ELF-1 (cell line): ENCODE measurements at regions not wholly inside any gene's neighbourhood (a gene's known extent, or its start where the extent isn't known, plus 50 kb on each side); places are given as distances from the start of the nearest gene placed in this dataset.

ENCODE experiments used
- DNase-seq: peaks from one replicate; pipeline ENCODE4 v3.0.0-alpha.2; 2016; ENCODE audit warnings: low read depth, low spot score

DNA sequence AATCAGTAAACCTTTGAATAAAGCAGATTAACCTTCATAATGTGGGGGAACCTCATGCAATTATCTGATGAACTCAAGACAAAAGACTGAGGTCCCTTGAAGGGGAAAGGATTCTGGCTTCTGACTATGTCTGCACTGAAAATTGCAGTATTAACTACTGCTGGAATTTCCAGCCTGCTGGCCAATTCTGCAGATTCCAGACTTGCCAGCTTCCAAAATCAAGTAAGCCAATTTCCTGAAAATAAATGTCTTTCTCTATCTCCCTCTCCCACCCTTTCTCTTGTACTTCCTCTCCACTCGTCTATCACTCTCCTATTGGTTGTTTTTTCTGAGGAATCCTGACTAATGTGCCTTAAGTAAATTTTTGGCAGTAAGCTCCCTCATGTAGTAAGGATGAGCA is 1479.9 kb upstream of the PRR20A start:
- DNase-seq, result no peak

DNA sequence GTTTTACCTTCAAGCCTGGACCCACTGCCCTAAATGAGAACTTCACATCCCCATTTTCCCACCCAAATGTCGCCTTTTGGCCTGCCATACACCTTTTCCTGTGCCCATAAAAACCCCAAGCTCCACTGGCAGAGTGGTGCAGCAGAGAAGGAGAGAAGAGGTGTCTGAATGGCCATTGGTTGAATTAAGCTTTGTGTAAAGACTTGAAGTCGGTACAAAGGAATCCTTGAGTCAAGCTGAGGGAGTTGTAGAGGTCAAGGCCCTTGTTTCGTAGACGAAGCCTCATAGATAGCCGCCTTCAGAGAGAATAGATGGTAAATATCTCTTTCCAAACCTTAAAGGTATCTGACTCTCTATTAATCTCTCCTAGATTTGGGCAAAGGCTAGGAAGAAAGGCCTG is 1479.2 kb upstream of the PRR20A start:
- no peak for DNase-seq

- peak; percentile 64 for DNase-seq
Measured at GRCh38 chr13:55664178-55664577, 1476.5 kb upstream of the PRR20A start.

DNA sequence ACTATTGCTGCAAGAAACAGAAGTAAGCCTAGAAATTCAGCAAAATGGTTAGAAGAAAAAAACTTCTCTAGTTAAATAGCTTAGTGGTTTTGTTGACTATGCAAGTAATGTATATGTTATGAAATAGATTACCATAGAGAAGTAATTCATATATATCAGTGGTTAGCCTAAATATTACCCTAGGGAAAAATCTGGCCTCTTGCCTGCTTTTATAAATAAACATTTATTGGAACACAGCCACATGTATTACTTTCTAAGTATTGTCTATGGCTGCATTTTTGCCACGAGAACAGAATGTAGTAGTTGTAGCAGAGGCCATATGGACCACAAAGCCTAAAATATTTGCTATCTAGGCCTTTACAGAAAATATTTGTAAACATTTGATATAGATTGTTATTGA is 1471.7 kb upstream of the PRR20A start:
- no peak for DNase-seq

DNA sequence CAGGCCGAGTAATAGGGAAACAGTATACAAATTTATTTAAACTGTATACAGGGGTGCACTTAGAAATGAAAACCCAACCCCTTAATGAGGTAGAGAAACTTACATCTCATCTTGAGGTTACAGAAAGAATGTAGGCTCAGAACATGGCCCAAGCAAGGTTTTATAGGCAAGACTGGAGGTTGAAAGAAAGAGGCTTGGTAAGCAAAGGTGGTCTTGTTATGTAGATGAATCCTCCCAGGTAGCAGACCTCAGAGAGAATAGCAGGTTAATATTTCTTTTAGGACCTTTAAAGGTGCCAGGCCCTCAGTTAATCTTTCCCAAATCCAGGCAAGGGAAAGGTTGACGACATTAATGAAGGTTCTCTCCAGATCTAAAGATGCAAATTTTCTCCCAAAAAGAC is 1466.8 kb upstream of the PRR20A start:
- DNase-seq, result no peak

DNA sequence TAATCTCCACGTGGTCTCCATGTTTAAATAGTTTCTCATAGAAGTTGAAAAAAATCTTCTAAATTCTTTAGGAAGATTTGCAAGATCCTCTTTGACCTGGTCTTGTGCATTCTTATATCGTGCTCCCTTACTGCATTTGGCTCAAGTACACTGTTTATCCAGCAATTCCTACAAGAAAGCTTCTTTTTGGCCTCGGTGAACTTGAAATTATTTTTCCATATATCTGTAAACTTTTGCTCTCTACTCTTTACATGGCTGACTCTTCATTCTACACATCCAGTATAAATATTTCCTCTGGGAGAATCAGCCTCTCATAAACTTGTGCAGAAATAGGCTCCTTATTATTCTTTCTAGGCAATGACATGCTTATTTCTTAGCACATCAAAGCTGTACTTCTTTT is 1457.9 kb upstream of the PRR20A start:
- no peak for DNase-seq

DNA sequence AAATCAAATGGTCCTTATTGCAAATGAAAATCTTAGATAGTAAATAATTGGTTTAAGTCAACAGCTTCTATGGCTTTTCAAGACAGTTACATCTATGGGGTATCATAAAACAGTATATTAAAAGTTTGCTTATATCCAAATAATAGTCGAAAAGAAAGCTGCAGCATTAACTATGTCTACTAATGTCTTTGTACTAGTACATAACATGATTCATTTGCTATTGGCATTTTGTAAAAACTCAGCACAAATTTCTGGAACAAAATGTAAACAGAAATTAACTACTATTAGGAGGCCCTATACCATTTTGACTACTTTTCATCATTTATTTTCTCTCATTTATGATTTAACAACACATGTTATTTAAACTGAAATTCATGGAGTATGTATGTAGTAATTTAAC is 1435.2 kb upstream of the PRR20A start:
- no peak for DNase-seq

GRCh38 chr13:55705971-55706370 is 1434.7 kb upstream of the PRR20A start:
- DNase-seq, result no peak

DNA sequence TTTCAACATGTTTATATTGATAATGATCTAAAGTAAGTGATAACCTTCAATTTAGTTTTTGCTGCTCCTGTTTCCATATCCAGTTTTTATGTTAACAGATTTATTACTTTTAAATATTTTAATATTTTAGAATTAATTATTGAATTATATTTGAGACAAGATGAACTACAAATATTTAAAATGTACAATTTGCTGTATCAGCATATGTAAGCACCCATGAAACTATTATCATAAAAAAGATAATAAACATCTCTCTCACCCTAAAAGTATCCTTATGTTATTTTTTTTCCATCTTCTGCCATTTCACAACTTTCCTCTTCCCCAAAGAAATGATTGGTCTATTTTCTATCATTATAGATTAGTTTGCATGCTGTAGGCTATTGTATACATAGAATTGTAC is 1426.6 kb upstream of the PRR20A start:
- DNase-seq, result no peak

- DNase-seq, result no peak
Measured at GRCh38 chr13:55727683-55728082, 1413.0 kb upstream of the PRR20A start.

GRCh38 chr13:55728247-55728646 is 1412.5 kb upstream of the PRR20A start:
- no peak for DNase-seq

- DNase-seq, result no peak
Measured at GRCh38 chr13:55745828-55746227, 1394.9 kb upstream of the PRR20A start.

GRCh38 chr13:55761986-55762385 is 1378.7 kb upstream of the PRR20A start:
- DNase-seq, result no peak

DNA sequence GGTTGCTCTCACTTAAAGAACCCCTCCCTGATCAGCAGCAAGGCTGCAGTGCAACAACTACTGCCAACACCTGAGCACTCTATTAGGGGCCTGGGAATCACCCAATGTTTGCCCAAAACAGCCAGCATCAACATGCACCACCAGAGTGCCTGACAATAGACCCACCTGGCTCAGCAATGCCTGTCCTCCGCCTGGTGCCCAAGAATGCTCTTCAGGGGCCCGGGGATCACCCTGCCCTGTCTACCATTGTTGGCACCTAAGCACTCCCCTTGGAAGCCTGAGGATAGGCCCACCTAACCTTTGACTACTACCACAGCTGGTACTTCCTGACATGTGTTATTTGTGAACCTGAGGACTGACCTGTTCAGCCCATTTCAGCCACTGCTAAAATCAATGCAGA is 1363.1 kb upstream of the PRR20A start:
- no peak for DNase-seq

GRCh38 chr13:55783841-55784240 is 1356.9 kb upstream of the PRR20A start:
- DNase-seq, result no peak

DNA sequence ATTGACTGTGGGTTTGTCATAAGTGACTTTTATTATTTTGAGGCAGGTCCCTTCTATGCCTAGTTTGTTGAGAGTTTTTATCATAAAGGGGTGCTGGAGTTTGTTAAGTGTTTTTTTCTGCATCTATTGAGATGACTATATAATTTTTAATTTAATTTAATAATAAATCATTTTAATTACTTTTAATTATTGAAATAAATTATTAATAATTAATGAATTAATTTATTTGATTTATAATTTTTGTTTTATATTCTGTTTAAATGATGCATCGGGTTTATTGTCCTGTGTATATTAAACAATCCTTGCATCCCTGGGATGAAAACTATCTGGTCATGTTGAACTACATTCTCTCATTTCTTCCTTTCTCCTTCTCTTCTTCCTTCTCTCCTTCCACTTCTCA is 1352.2 kb upstream of the PRR20A start:
- no peak for DNase-seq

GRCh38 chr13:55792544-55793193 is 1348.0 kb upstream of the PRR20A start:
- DNase-seq, result no peak

GRCh38 chr13:55815458-55816033 is 1325.2 kb upstream of the PRR20A start:
- DNase-seq, result peak; percentile 17

- no peak for DNase-seq
Measured at GRCh38 chr13:55816976-55817601, 1323.6 kb upstream of the PRR20A start.

DNA sequence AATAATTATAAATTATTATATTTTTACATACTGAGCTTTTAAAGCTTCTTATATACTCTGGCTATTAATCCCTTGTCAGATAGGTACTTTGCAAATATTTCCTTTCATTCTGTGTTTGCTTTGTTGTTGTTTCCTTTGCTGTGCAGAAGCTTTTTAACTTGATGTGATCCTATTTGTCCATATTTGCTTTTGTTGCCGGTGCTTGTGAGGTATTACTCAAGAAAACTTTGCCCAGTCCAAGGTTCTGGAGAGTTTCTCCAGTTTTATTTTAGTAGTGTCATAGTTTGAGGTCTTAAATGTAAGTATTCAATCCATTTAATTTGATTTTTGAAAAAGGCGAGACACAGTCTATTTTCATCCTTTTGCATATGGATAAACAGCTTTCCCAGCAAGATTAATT is 1319.9 kb upstream of the PRR20A start:
- no peak for DNase-seq

DNA sequence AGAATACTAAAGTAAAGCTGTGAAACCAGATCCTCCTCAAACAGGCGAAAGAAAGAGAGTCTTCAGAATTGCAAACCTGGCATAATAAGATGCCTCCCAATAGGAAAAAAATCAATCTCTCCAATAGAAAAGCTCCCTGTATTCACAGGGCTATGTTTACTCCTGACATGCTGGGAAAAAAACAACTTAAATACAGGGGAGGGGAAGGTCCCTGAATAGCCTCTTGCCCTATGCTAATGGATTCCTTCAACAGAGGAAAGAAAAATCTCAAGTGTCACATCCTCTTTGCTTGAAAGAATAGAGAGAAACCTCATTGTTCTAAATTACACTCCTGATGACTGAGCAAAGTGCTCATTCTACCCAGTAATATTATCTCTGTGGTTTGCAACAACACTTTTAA is 1271.1 kb upstream of the PRR20A start:
- DNase-seq, result no peak

- DNase-seq, result no peak
Measured at GRCh38 chr13:55887561-55887960, 1253.2 kb upstream of the PRR20A start.

DNA sequence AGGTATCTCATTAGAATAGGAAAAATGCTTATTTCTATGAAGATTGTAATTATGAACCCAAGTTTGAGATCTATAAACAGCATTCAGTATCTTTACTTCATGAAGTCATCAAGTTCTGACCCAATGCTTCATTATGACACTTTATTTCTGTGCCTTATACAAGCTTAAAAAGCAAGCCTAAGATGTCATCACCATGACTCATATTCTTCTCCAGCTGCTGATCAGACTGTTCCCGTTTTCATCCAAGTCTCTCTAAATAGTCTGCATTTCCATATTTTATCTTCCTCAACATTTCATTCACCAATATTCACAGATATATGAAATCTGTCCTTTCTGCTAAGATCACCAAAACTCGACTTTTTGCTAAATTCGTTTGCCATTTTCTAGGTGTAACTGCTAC is 1247.2 kb upstream of the PRR20A start:
- no peak for DNase-seq
